HCT116 (cell line): ENCODE measurements at regions not wholly inside any gene's neighbourhood (a gene's known extent, or its start where the extent isn't known, plus 50 kb on each side); places are given as distances from the start of the nearest gene placed in this dataset.

Experiments used
- ATAC-seq: fragments of 200-7000 bp; cut with Tn5 transposase; 2 replicates; pipeline ENCODE4 v1.9.1; 2020; ENCODE audit warnings: mild to moderate bottlenecking, moderate library complexity
- BruUV-seq: library from RNA; stranded (reverse); fragments of 400-500 nt; replicated peaks from 2 replicates; lab custom pipeline; 2021; lab: Mats Ljungman, UMichigan
- CTCF ChIA-PET: fragments of 300-600 bp; sonication (Branson Sonifier 250); formaldehyde crosslinking; loops from one replicate; lab custom pipeline; 2021; ENCODE audit warnings: antibody characterized with exemption; lab: Charles Lee
- POLR2A ChIA-PET: fragments of 300-600, 350-600 bp; sonication (Branson Sonifier 250); formaldehyde crosslinking; loops from one replicate; lab custom pipeline; 2021; ENCODE audit warnings: antibody characterized with exemption; lab: Charles Lee
- RAD21 ChIA-PET, 2 experiments: fragments of 300-600 bp; sonication (Branson Sonifier 250); formaldehyde crosslinking; loops; one replicate each; lab custom pipeline; 2023; ENCODE audit warnings: low total read pairs in 2 of 2; ENCODE audit not compliant: uncharacterized antibody in 2 of 2, unreplicated experiment in 2 of 2, low non-redundant PET in 1 of 2; lab: Charles Lee
- DNase-seq: peaks from one replicate; pipeline ENCODE4 v3.0.0-alpha.2; 2010; ENCODE audit warnings: low read depth, low spot score
- H2AFZ ChIP-seq: fragments of 200-600 bp; shearing (Covaris generic), sonication (generic); 2 replicates; pipeline ENCODE4 v1.6.1; 2017; ENCODE audit warnings: low read depth, mixed run types, mixed read lengths, antibody characterized with exemption, low read length; ENCODE audit not compliant: poor library complexity, severe bottlenecking
- H3K27ac ChIP-seq: 2 replicates; pipeline ENCODE4 v1.5.1; 2012; ENCODE audit warnings: low read depth, low read length
- H3K27me3 ChIP-seq: fragments of 200-600 bp; sonication (generic); 2 replicates; pipeline ENCODE4 v1.6.1; 2016; ENCODE audit warnings: mixed run types, low read length, mixed read lengths; ENCODE audit not compliant: insufficient read depth
- H3K36me3 ChIP-seq, 2 experiments: fragments of 200-500 bp in 1 of 2; fragments of 200-600 bp in 1 of 2; sonication (Bioruptor generic) in 1 of 2; sonication (generic) in 1 of 2; 2 replicates each; pipeline versions ENCODE4 v1.5.1 to v1.6.1; 2014 to 2016; ENCODE audit warnings: low read length in 2 of 2, inconsistent platforms in 1 of 2, mixed read lengths in 1 of 2, mixed run types in 1 of 2; ENCODE audit not compliant: insufficient read depth in 2 of 2, control insufficient read depth in 1 of 2
- H3K4me1 ChIP-seq, 2 experiments: fragments of 200-600 bp in 1 of 2; sonication (generic) in 1 of 2; 2 replicates each; pipeline versions ENCODE4 v1.5.1 to v1.6.1; 2012 to 2017; ENCODE audit warnings: low read length in 2 of 2, inconsistent platforms in 1 of 2, mild to moderate bottlenecking in 1 of 2, mixed read lengths in 1 of 2, mixed run types in 1 of 2, moderate library complexity in 1 of 2; ENCODE audit not compliant: insufficient read depth in 2 of 2, control insufficient read depth in 1 of 2
- H3K4me2 ChIP-seq: fragments of 200-600 bp; sonication (generic); 2 replicates; pipeline ENCODE4 v1.6.1; 2017; ENCODE audit warnings: mixed run types, low read length, mixed read lengths
- H3K4me3 ChIP-seq, 2 experiments: fragments of 200-600 bp in 1 of 2; sonication (generic) in 1 of 2; replicated peaks in 1 of 2; 2 replicates each; pipeline ENCODE4 v1.5.1; 2011 to 2016; ENCODE audit warnings: low read length in 2 of 2, control low read depth in 1 of 2, low read depth in 1 of 2, mild to moderate bottlenecking in 1 of 2, mixed read lengths in 1 of 2, mixed run types in 1 of 2
- H3K79me2 ChIP-seq: fragments of 200-600 bp; sonication (generic); 2 replicates; pipeline ENCODE4 v1.6.1; 2017; ENCODE audit warnings: mild to moderate bottlenecking, mixed run types, low read length, moderate library complexity, mixed read lengths; ENCODE audit not compliant: insufficient read depth
- H3K9ac ChIP-seq: fragments of 200-600 bp; sonication (generic); 2 replicates; pipeline ENCODE4 v1.6.1; 2016; ENCODE audit warnings: low read length, mixed read lengths
- H3K9me2 ChIP-seq: fragments of 200-600 bp; sonication (generic), shearing (Covaris generic); 2 replicates; pipeline ENCODE4 v1.6.1; 2017; ENCODE audit warnings: mixed run types, mild to moderate bottlenecking, moderate library complexity; ENCODE audit not compliant: insufficient read depth
- H3K9me3 ChIP-seq, 2 experiments: fragments of 200-500 bp in 1 of 2; fragments of 200-600 bp in 1 of 2; sonication (Bioruptor generic) in 1 of 2; sonication (generic) in 1 of 2; 2 replicates each; pipeline ENCODE4 v1.6.1; 2014 to 2017; ENCODE audit warnings: low read length in 2 of 2, mixed read lengths in 2 of 2, inconsistent platforms in 1 of 2, low read depth in 1 of 2, mild to moderate bottlenecking in 1 of 2, mixed run types in 1 of 2, moderate library complexity in 1 of 2; ENCODE audit not compliant: control insufficient read depth in 1 of 2, insufficient read depth in 1 of 2
- H4K20me1 ChIP-seq: fragments of 200-600 bp; sonication (generic), shearing (Covaris generic); 2 replicates; pipeline ENCODE4 v1.6.1; 2017; ENCODE audit warnings: mixed run types, mild to moderate bottlenecking, moderate library complexity; ENCODE audit not compliant: insufficient read depth
- CEBPB ChIP-seq: IDR thresholded peaks from 2 replicates; pipeline ENCODE4 v1.6.1; 2012; ENCODE audit warnings: low read depth
- CTCF ChIP-seq, 3 experiments: fragments of 200-600 bp in 1 of 3; sonication (generic) in 1 of 3; IDR thresholded peaks in 2 of 3; conservative IDR thresholded peaks in 1 of 3; 2 replicates each; pipeline ENCODE4 v1.5.1; 2012 to 2017; ENCODE audit warnings: low read depth in 2 of 3, low read length in 2 of 3, antibody characterized with exemption in 1 of 3, borderline replicate concordance in 1 of 3, control low read depth in 1 of 3, mild to moderate bottlenecking in 1 of 3, mixed read lengths in 1 of 3, mixed run types in 1 of 3, moderate library complexity in 1 of 3; ENCODE audit not compliant: insufficient read depth in 1 of 3
- FOSL1 ChIP-seq: IDR thresholded peaks from 2 replicates; pipeline ENCODE4 v1.6.1; 2012; ENCODE audit warnings: low read depth
- JUND ChIP-seq: IDR thresholded peaks from 2 replicates; pipeline ENCODE4 v1.6.1; 2012
- SIN3A ChIP-seq: IDR thresholded peaks from 2 replicates; pipeline ENCODE4 v1.6.1; 2012; ENCODE audit warnings: low read depth
- SRF ChIP-seq: IDR thresholded peaks from 2 replicates; pipeline ENCODE4 v1.6.1; 2012; ENCODE audit warnings: low read depth
- TCF7L2 ChIP-seq: IDR thresholded peaks from 2 replicates; pipeline ENCODE4 v1.7.0; 2011; ENCODE audit warnings: borderline replicate concordance, inconsistent platforms; ENCODE audit not compliant: insufficient read depth, insufficient read length; ENCODE audit errors: extremely low read depth
- YY1 ChIP-seq: IDR thresholded peaks from 2 replicates; pipeline ENCODE4 v1.6.1; 2011; ENCODE audit warnings: low read length, low read depth, moderate library complexity, mild to moderate bottlenecking; ENCODE audit not compliant: insufficient replicate concordance; ENCODE audit errors: extremely low read depth
- intact Hi-C: fragments of 100-400 bp; cut with micrococcal nuclease; formaldehyde crosslinking; loops from 2 replicates; pipeline ENCODE4 v1.10.0; 2022
- TF ChIP-seq, protein P1 (sequence below): IDR thresholded peaks from 2 replicates; pipeline ENCODE4 v1.6.1; 2011; ENCODE audit warnings: mild to moderate bottlenecking, low read length, moderate library complexity; ENCODE audit not compliant: insufficient replicate concordance; ENCODE audit errors: extremely low read depth
- TF ChIP-seq, protein P2 (sequence below): IDR thresholded peaks from 2 replicates; pipeline ENCODE4 v1.6.1; 2012
- TF ChIP-seq, protein P3 (sequence below): IDR thresholded peaks from 2 replicates; pipeline ENCODE4 v1.6.1; 2012

DNA sequence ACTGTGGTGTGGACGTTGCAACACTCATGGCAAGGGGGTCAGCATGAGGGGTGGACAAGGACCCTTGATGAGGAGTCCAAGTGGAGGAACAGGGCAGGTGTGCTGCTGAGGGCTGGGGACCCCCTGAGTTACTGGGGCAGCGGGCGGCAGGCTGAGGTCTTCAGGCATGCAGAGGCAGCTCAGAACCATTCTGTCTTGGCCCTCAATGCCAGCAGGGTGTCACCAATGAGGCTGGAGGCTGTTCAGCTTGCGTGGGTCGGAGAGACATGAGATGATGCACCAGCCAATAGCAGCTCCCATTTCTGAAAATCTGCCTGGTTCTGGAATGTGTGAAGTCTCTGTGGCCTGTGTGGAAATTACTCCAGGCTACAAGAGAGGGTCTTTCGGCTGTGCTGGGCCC is 105.4 kb downstream of the INHBB start:
- Histone ChIP-seq H3K27ac (no peak overlapping the region), H3K79me2 (no peaks in the 10 kb centered on the region), H3K4me2 (no peak overlapping the region), H4K20me1 (no peaks in the 10 kb centered on the region), H2AFZ (no peak overlapping the region), H3K4me1 (peaks cover 0 to 11% of the 10 kb centered on the region in 2 experiments; a peak in 2 of 4 replicates), H3K4me3 (no peak overlapping the region), H3K9me2 (no peaks in the 10 kb centered on the region), H3K9me3 (no peaks in the 10 kb centered on the region), H3K36me3 (no peaks in the 10 kb centered on the region), H3K9ac (no peak overlapping the region), H3K27me3 (no peaks in the 10 kb centered on the region)
- POLR2A ChIA-PET, result no interaction called here
- intact Hi-C loops, result no loop called here
- ATAC-seq, result no peak
- CTCF ChIA-PET, result no interaction called here
- BruUV-seq, result no TSS peak
- RAD21 ChIA-PET, result no interaction called here
- TF ChIP-seq FOSL1 (no peak), TCF7L2 (no peak), SIN3A (no peak)
- TF ChIP-seq, all 23 proteins: peak for 0
- DNase-seq, result no peak

- H3K4me3 ChIP-seq, result no peak overlapping the region
- ChIA-PET POLR2A (no interaction called here), CTCF (no interaction called here), RAD21 (no interaction called here)
- H3K79me2 ChIP-seq, result no peaks in the 10 kb centered on the region
- TF ChIP-seq JUND, result no peak
- TF ChIP-seq, protein P1, sequence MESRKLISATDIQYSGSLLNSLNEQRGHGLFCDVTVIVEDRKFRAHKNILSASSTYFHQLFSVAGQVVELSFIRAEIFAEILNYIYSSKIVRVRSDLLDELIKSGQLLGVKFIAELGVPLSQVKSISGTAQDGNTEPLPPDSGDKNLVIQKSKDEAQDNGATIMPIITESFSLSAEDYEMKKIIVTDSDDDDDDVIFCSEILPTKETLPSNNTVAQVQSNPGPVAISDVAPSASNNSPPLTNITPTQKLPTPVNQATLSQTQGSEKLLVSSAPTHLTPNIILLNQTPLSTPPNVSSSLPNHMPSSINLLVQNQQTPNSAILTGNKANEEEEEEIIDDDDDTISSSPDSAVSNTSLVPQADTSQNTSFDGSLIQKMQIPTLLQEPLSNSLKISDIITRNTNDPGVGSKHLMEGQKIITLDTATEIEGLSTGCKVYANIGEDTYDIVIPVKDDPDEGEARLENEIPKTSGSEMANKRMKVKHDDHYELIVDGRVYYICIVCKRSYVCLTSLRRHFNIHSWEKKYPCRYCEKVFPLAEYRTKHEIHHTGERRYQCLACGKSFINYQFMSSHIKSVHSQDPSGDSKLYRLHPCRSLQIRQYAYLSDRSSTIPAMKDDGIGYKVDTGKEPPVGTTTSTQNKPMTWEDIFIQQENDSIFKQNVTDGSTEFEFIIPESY, result no peak
- no peak for TF ChIP-seq FOSL1
- no peak for TF ChIP-seq CEBPB
- TF ChIP-seq, protein P2, sequence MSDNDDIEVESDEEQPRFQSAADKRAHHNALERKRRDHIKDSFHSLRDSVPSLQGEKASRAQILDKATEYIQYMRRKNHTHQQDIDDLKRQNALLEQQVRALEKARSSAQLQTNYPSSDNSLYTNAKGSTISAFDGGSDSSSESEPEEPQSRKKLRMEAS, result no peak
- TF ChIP-seq SRF, result no peak
- no peak for TF ChIP-seq YY1
- TF ChIP-seq CTCF (IDR thresholded peaks at IDR 0.05 in 2 of 3, conservative IDR thresholded peaks at IDR 0.05 in 1 of 3; ENCODE audit: borderline replicate concordance in 1 of 3, insufficient read depth in 1 of 3, low read depth in 2 of 3, low read length in 2 of 3), result no peak
- TF ChIP-seq, protein P3, sequence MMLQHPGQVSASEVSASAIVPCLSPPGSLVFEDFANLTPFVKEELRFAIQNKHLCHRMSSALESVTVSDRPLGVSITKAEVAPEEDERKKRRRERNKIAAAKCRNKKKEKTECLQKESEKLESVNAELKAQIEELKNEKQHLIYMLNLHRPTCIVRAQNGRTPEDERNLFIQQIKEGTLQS, result no peak
- H2AFZ ChIP-seq, result no peak overlapping the region
- H3K9me2 ChIP-seq, result no peaks in the 10 kb centered on the region
- no peak overlapping the region for H3K9ac ChIP-seq
- no peak overlapping the region for H3K27ac ChIP-seq
- no peaks in the 10 kb centered on the region for H3K27me3 ChIP-seq
- H3K9me3 ChIP-seq, result no peaks in the 10 kb centered on the region
- BruUV-seq, result no TSS peak
- H4K20me1 ChIP-seq, result no peaks in the 10 kb centered on the region
- no peak overlapping the region for H3K4me2 ChIP-seq
- ATAC-seq, result no peak
- DNase-seq, result no peak
- H3K4me1 ChIP-seq, result peaks cover 0 to 11% of the 10 kb centered on the region in 2 experiments; a peak in 2 of 4 replicates
- no peaks in the 10 kb centered on the region for H3K36me3 ChIP-seq
- intact Hi-C loops, result no loop called here
Measured at GRCh38 chr2:120452131-120452530, 106.2 kb downstream of the INHBB start.
